ENCODE measurements at regions not wholly inside any gene's neighbourhood (a gene's known extent, or its start where the extent isn't known, plus 50 kb on each side); places are given as distances from the start of the nearest gene placed in this dataset.

GRCh38 chr4:138689593-138689992 lies 326.0 kb upstream of the NOCT start:
- Histone ChIP-seq H3K36me3 (no peaks in the 10 kb centered on the region), H3K27me3 (no peaks in the 10 kb centered on the region), H3K4me1 (no peaks in the 10 kb centered on the region), H3K4me3 (no peak overlapping the region), H3K27ac (no peak overlapping the region), H3K9me3 (no peaks in the 10 kb centered on the region)
- no peak for DNase-seq
- intact Hi-C loops (cut with DNase I): no loop called here
- TF ChIP-seq CTCF (IDR thresholded peaks at IDR 0.05): no peak
- ATAC-seq: no peak

- ATAC-seq: no peak
- intact Hi-C loops (cut with DNase I): no loop called here
Measured at GRCh38 chr4:138689187-138689586, 326.4 kb upstream of the NOCT start.

GRCh38 chr4:138688408-138689085 lies 327.0 kb upstream of the NOCT start:
- no peaks in the 10 kb centered on the region for H3K36me3 ChIP-seq
- intact Hi-C loops (cut with DNase I): no loop called here
- H3K4me1 ChIP-seq: no peaks in the 10 kb centered on the region
- no peaks in the 10 kb centered on the region for H3K27me3 ChIP-seq
- TF ChIP-seq CTCF (IDR thresholded peaks at IDR 0.05): no peak
- DNase-seq: peak in 3 of 4 donors; percentile 56 to 70 (median 65)
- no peak for ATAC-seq
- no peak overlapping the region for H3K4me3 ChIP-seq
- no peaks in the 10 kb centered on the region for H3K9me3 ChIP-seq
- H3K27ac ChIP-seq: no peak overlapping the region

More at GRCh38 chr4:138689187-138689586, 326.4 kb upstream of the NOCT start:
- no peak overlapping the region for H3K4me3 ChIP-seq
- TF ChIP-seq CTCF (IDR thresholded peaks at IDR 0.05): no peak
- no peaks in the 10 kb centered on the region for H3K9me3 ChIP-seq
- no peak overlapping the region for H3K27ac ChIP-seq
- H3K36me3 ChIP-seq: no peaks in the 10 kb centered on the region
- H3K4me1 ChIP-seq: no peaks in the 10 kb centered on the region
- no peak for DNase-seq
- no peaks in the 10 kb centered on the region for H3K27me3 ChIP-seq

GRCh38 chr4:138686106-138686835 lies 329.3 kb upstream of the NOCT start:
- no peak overlapping the region for H3K27ac ChIP-seq
- ATAC-seq: peak; percentile 27
- no peaks in the 10 kb centered on the region for H3K9me3 ChIP-seq
- no peaks in the 10 kb centered on the region for H3K36me3 ChIP-seq
- H3K4me3 ChIP-seq: no peak overlapping the region
- H3K27me3 ChIP-seq: no peaks in the 10 kb centered on the region
- DNase-seq: peak in 1 of 4 donors; percentile 55
- no peak for TF ChIP-seq CTCF (IDR thresholded peaks at IDR 0.05)
- no peaks in the 10 kb centered on the region for H3K4me1 ChIP-seq
- intact Hi-C loops (cut with DNase I): no loop called here

GRCh38 chr4:138685316-138685715 lies 330.3 kb upstream of the NOCT start:
- ATAC-seq (no peak), DNase-seq (no peak)
- Histone ChIP-seq H3K4me3 (no peak overlapping the region), H3K27me3 (no peaks in the 10 kb centered on the region), H3K36me3 (no peaks in the 10 kb centered on the region), H3K27ac (no peak overlapping the region), H3K4me1 (no peaks in the 10 kb centered on the region), H3K9me3 (no peaks in the 10 kb centered on the region)
- intact Hi-C loops (cut with DNase I): no loop called here
- no peak for TF ChIP-seq CTCF (IDR thresholded peaks at IDR 0.05)

All from left lung (tissue), 4 donors.